Colonic mucosa (tissue), 4 donors: ENCODE measurements at regions not wholly inside any gene's neighbourhood (a gene's known extent, or its start where the extent isn't known, plus 50 kb on each side); places are given as distances from the start of the nearest gene placed in this dataset.
"Not testable (repeated sequence)": the region's sequence is repeated elsewhere in the genome, so short reads cannot be mapped to it uniquely, and the experiment has no call there.

ENCODE experiments used
- DNase-seq: peaks from one replicate; pipeline ENCODE4 v3.0.0-alpha.2; 2020
- H3K27ac ChIP-seq: fragments of 200-600 bp; one replicate; pipeline ENCODE4 v1.8.0; 2021
- H3K27me3 ChIP-seq: fragments of 200-600 bp; one replicate; pipeline ENCODE4 v1.8.0; 2021
- H3K36me3 ChIP-seq: fragments of 200-600 bp; one replicate; pipeline ENCODE4 v1.8.0; 2021
- H3K4me1 ChIP-seq: fragments of 200-600 bp; one replicate; pipeline ENCODE4 v1.8.0; 2021; ENCODE audit warnings: mild to moderate bottlenecking
- H3K4me3 ChIP-seq: fragments of 200-600 bp; one replicate; pipeline ENCODE4 v1.8.0; 2021
- H3K9ac ChIP-seq, 2 donors: one replicate each; pipeline ENCODE4 v1.7.0; 2013; ENCODE audit warnings: control low read depth in 2 of 2, low read depth in 2 of 2, low read length in 2 of 2
- H3K9me3 ChIP-seq: fragments of 200-600 bp; one replicate; pipeline ENCODE4 v1.8.0; 2021
- intact Hi-C: fragments of 100-400 bp; cut with DNase I; formaldehyde crosslinking; loops from one replicate; pipeline ENCODE4 v1.14.1; 2022
- TF ChIP-seq, protein P1 (sequence below): fragments of 200-600 bp; IDR thresholded peaks from one replicate; pipeline ENCODE4 v1.8.0; 2022; ENCODE audit warnings: antibody characterized with exemption, mild to moderate bottlenecking
- donor health status: healthy.
- donor health status: DM: no; HTN: no; CAD: no.
- donor health status: DM: no; HTN: no; CAD: no.

GRCh38 chr2:142813830-142814829 is 63.3 kb upstream of the KYNU start:
- Histone ChIP-seq H3K4me1 (no peaks in the 10 kb centered on the region), H3K4me3 (no peak overlapping the region), H3K27ac (no peak overlapping the region), H3K27me3 (no peaks in the 10 kb centered on the region), H3K9me3 (no peaks in the 10 kb centered on the region), H3K36me3 (no peaks in the 10 kb centered on the region), H3K9ac (no peak overlapping the region)
- no peak for DNase-seq
- TF ChIP-seq, protein P1, sequence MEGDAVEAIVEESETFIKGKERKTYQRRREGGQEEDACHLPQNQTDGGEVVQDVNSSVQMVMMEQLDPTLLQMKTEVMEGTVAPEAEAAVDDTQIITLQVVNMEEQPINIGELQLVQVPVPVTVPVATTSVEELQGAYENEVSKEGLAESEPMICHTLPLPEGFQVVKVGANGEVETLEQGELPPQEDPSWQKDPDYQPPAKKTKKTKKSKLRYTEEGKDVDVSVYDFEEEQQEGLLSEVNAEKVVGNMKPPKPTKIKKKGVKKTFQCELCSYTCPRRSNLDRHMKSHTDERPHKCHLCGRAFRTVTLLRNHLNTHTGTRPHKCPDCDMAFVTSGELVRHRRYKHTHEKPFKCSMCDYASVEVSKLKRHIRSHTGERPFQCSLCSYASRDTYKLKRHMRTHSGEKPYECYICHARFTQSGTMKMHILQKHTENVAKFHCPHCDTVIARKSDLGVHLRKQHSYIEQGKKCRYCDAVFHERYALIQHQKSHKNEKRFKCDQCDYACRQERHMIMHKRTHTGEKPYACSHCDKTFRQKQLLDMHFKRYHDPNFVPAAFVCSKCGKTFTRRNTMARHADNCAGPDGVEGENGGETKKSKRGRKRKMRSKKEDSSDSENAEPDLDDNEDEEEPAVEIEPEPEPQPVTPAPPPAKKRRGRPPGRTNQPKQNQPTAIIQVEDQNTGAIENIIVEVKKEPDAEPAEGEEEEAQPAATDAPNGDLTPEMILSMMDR: no peak
- intact Hi-C loops: no loop called here

GRCh38 chr2:142811644-142812043 is 65.8 kb upstream of the KYNU start:
- intact Hi-C loops, H3K27me3 ChIP-seq, H3K9me3 ChIP-seq, H3K4me1 ChIP-seq, H3K4me3 ChIP-seq, H3K9ac ChIP-seq, H3K27ac ChIP-seq, H3K36me3 ChIP-seq: not testable (repeated sequence)
- peak; percentile 20 for DNase-seq

DNA sequence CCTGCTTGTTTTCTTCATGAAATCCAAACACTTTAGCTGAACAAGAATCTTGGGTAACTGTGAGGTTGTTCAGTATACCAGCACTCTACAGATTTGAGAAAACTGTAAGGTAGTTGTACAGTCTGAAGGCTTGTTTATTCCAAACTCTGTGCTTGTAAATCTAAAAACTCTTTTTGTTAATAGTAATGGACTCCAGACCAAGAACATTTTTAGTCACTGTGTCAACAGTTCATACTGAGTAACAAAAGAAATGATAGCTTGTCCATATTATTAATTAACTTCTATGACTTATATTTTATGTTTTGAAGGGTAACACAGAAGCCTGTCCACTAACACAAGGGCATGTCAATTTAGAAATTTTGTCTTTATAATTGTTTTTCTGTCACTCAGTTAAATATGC is 72.2 kb upstream of the KYNU start:
- Histone ChIP-seq H3K36me3 (no peaks in the 10 kb centered on the region), H3K27ac (no peak overlapping the region), H3K9me3 (no peaks in the 10 kb centered on the region), H3K4me1 (no peaks in the 10 kb centered on the region), H3K4me3 (no peak overlapping the region), H3K9ac (no peak overlapping the region), H3K27me3 (no peaks in the 10 kb centered on the region)
- DNase-seq: no peak
- intact Hi-C loops: no loop called here
- TF ChIP-seq, protein P1: no peak

DNA sequence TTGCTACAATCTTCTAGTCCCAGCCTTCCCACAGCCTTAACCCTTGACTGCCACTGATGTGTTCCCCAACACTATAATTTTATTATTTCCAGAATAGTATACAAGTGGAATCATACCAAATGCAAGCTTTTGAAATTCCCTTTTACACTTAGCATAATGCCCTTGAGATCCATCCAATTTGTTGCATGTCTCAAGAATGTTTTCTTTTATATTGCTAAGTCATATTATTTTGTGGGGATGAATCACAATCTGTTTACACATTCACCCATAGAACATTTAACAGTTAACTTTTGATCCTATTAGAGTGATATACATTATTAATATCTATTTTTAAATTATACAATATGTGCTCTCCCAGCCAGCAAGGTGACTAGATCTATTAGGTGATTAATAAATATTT is 74.3 kb upstream of the KYNU start:
- Histone ChIP-seq H3K27ac (no peak overlapping the region), H3K9me3 (no peaks in the 10 kb centered on the region), H3K36me3 (no peaks in the 10 kb centered on the region), H3K9ac (no peak overlapping the region), H3K4me3 (no peak overlapping the region), H3K27me3 (no peaks in the 10 kb centered on the region), H3K4me1 (no peaks in the 10 kb centered on the region)
- intact Hi-C loops: no loop called here
- DNase-seq: no peak
- TF ChIP-seq, protein P1: no peak

DNA sequence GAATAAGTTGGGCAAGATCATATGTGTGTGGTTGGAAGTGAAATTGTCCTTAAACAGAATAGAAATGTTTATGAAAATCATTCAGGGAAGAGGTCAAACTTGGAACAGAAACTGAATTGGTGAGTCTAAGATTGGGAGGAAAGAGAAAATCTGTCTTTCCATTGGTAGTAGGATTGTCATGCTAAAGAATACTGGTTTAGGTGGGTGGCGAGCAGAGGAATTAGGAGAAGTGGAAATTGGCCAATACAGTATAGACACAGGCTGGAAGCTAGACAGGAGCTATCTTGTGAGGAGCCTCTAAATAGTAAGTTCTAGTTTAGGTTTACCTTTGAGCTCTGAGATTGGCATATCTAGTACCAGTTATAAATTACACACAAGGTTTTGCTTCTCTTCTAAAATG is 80.9 kb upstream of the KYNU start:
- intact Hi-C loops: loop anchor here (5.0 kb wide), 1 partner anchor 181 kb away; no protein-coding TSS in a partner anchor
- TF ChIP-seq, protein P1: no peak

DNA sequence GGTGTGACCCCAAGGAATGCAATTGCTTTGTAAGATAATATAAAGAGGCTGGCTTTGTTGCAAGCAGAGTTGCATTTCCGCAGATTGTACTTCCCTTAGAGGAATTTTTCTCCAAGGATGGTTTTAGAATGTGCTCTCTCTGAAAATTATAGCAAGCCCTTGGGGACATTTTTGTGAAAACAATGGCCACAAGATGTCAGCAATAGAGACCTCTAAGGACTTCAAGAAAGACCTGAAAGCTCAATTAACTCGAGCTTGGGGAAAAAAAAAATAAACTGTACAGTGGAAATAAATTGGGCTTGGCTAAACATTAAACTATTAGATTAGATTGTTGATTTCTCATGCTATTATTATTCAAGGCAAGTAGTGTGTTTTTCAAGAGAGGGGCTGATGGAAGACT is 81.3 kb upstream of the KYNU start:
- no peak overlapping the region for H3K4me3 ChIP-seq
- intact Hi-C loops: loop anchor here (5.0 kb wide), 1 partner anchor 181 kb away; no protein-coding TSS in a partner anchor
- no peak for DNase-seq
- no peak overlapping the region for H3K27ac ChIP-seq
- no peaks in the 10 kb centered on the region for H3K27me3 ChIP-seq
- no peak overlapping the region for H3K9ac ChIP-seq
- TF ChIP-seq, protein P1: no peak
- H3K36me3 ChIP-seq: no peaks in the 10 kb centered on the region
- H3K4me1 ChIP-seq: no peaks in the 10 kb centered on the region
- no peaks in the 10 kb centered on the region for H3K9me3 ChIP-seq

More for the DNA sequence above, 80.9 kb upstream of the KYNU start:
- Histone ChIP-seq H3K36me3 (no peaks in the 10 kb centered on the region), H3K27ac (no peak overlapping the region), H3K27me3 (no peaks in the 10 kb centered on the region), H3K9me3 (no peaks in the 10 kb centered on the region), H3K9ac (no peak overlapping the region), H3K4me3 (no peak overlapping the region), H3K4me1 (no peaks in the 10 kb centered on the region)
- DNase-seq: no peak
